ENCODE measurements at regions not wholly inside any gene's neighbourhood (a gene's known extent, or its start where the extent isn't known, plus 50 kb on each side); places are given as distances from the start of the nearest gene placed in this dataset.
A peak's percentile ranks its signal among the peaks of the same experiment; 100 is the strongest.

DNA sequence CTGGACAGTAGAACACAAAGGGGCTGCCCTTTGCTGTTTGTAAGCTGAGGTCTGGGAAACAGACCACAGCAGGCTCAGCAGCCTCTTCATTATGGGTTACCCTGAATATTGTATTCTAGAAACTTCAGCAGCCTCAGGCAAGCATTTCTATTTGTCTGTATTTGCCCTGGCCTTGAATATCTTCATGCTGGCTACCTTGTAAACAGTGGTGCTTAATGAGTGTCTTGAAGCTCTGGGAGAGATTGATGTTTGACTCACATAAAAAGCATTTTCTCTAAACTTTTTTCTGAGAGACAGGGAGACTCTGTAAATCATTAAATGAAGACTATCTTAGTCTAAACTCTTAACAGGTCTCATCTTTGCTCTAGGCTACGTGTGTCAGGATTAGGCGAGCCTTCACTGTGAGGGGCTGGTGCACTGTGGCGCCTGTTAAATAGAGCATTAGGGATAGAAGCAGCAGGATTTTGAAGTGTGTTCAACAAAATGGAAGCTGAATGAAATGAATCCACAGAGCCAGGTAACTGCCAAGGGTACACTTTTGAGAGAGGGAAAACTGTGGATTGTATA, 53.1 kb upstream of the MEX3C start:
- Histone ChIP-seq H3K9me3 (no peaks in the 10 kb centered on the region), H3K4me1 (peaks cover 28% of the 10 kb centered on the region), H3K4me3 (no peak overlapping the region), H3K4me2 (peak overlapping the region; percentile 53), H3K27ac (peak overlapping the region; percentile 52 to 69; a peak in 5 of 6 replicates)
- peak in 1 of 2 experiments; percentile 16 for DNase-seq (ENCODE audit: low read depth in 1 of 2, low spot score in 1 of 2)
- ChIA-PET CTCF (no interaction called here), POLR2A (no interaction called here)
- FAIRE-seq: no peak
- peak in 1 of 2 experiments; percentile 70; a peak in 2 of 6 replicates for ATAC-seq
- no peak for TF ChIP-seq CEBPB (IDR thresholded peaks at IDR 0.05)
- TF ChIP-seq SREBF2 (IDR thresholded peaks at IDR 0.05): no peak
- TF ChIP-seq, protein P1, sequence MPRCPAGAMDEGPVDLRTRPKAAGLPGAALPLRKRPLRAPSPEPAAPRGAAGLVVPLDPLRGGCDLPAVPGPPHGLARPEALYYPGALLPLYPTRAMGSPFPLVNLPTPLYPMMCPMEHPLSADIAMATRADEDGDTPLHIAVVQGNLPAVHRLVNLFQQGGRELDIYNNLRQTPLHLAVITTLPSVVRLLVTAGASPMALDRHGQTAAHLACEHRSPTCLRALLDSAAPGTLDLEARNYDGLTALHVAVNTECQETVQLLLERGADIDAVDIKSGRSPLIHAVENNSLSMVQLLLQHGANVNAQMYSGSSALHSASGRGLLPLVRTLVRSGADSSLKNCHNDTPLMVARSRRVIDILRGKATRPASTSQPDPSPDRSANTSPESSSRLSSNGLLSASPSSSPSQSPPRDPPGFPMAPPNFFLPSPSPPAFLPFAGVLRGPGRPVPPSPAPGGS (IDR thresholded peaks at IDR 0.05): no peak
- TF ChIP-seq, protein P2, sequence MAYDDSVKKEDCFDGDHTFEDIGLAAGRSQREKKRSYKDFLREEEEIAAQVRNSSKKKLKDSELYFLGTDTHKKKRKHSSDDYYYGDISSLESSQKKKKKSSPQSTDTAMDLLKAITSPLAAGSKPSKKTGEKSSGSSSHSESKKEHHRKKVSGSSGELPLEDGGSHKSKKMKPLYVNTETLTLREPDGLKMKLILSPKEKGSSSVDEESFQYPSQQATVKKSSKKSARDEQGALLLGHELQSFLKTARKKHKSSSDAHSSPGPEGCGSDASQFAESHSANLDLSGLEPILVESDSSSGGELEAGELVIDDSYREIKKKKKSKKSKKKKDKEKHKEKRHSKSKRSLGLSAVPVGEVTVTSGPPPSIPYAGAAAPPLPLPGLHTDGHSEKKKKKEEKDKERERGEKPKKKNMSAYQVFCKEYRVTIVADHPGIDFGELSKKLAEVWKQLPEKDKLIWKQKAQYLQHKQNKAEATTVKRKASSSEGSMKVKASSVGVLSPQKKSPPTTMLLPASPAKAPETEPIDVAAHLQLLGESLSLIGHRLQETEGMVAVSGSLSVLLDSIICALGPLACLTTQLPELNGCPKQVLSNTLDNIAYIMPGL (CRISPR knock-in tag; IDR thresholded peaks at IDR 0.05; ENCODE audit: borderline replicate concordance): no peak
- TF ChIP-seq POLR2AphosphoS2 (conservative IDR thresholded peaks at IDR 0.05; ENCODE audit: low read length): no peak
- TF ChIP-seq, protein P3, sequence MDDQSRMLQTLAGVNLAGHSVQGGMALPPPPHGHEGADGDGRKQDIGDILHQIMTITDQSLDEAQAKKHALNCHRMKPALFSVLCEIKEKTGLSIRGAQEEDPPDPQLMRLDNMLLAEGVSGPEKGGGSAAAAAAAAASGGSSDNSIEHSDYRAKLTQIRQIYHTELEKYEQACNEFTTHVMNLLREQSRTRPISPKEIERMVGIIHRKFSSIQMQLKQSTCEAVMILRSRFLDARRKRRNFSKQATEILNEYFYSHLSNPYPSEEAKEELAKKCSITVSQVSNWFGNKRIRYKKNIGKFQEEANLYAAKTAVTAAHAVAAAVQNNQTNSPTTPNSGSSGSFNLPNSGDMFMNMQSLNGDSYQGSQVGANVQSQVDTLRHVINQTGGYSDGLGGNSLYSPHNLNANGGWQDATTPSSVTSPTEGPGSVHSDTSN (IDR thresholded peaks at IDR 0.05): no peak
- TF ChIP-seq RARB (CRISPR knock-in tag; IDR thresholded peaks at IDR 0.05): no peak
- no peak for TF ChIP-seq EHF (CRISPR knock-in tag; IDR thresholded peaks at IDR 0.05)
- no peak for TF ChIP-seq NR3C1 (IDR thresholded peaks at IDR 0.05)
- 8% methylated on average over 3 of the region's 3 CpGs for WGBS (ENCODE audit: missing lambda C conversion rate)

DNA sequence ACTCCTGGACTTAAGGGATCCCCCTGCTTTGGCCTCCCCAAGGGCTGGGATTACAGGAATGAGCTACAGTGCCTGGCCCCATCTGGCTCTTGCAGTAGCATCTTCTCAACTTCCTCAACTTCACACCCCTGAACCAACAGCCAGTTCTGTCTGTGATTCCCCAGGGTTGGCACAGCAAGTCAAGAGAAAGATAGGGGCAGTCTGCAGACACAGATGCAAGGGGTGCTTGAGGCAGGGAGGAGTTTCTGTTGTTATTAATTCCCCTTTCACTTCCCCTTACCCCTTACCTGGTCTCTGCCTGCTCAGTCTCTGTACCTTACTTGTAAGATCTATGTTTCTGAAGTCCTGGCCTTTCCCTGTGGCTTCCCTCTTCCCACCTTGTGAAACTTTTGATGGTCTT, 54.1 kb upstream of the MEX3C start:
- POLR2A ChIA-PET: no interaction called here
- FAIRE-seq (no peak), ATAC-seq (no peak), DNase-seq (ENCODE audit: low read depth in 1 of 2, low spot score in 1 of 2) (no peak)
- no peaks in the 10 kb centered on the region for H3K9me3 ChIP-seq
- H3K4me3 ChIP-seq: no peak overlapping the region
- H3K4me1 ChIP-seq: peaks cover 28% of the 10 kb centered on the region
- peak overlapping the region in 1 of 2 experiments; percentile 65; a peak in 2 of 6 replicates for H3K27ac ChIP-seq
- TF ChIP-seq KDM1A (IDR thresholded peaks at IDR 0.05; ENCODE audit: low read depth): no peak
- TF ChIP-seq TP53 (CRISPR knock-in tag; IDR thresholded peaks at IDR 0.05): no peak
- no peak for TF ChIP-seq JUN (IDR thresholded peaks at IDR 0.05)
- TF ChIP-seq MAFK (IDR thresholded peaks at IDR 0.05; ENCODE audit: partially characterized antibody): no peak
- TF ChIP-seq TFCP2L1 (CRISPR knock-in tag; IDR thresholded peaks at IDR 0.05): no peak
- TF ChIP-seq CHD4 (IDR thresholded peaks at IDR 0.05; ENCODE audit: borderline replicate concordance): no peak
- TF ChIP-seq POLR2AphosphoS2 (conservative IDR thresholded peaks at IDR 0.05; ENCODE audit: low read length): no peak
- no peak for TF ChIP-seq ZNF302 (CRISPR knock-in tag; IDR thresholded peaks at IDR 0.05)
- TF ChIP-seq CBX8 (IDR thresholded peaks at IDR 0.05): no peak
- no peak for TF ChIP-seq HOXB13 (CRISPR knock-in tag; IDR thresholded peaks at IDR 0.05; ENCODE audit: low read depth)
- TF ChIP-seq EP300 (IDR thresholded peaks at IDR 0.05): no peak
- TF ChIP-seq, protein P4, sequence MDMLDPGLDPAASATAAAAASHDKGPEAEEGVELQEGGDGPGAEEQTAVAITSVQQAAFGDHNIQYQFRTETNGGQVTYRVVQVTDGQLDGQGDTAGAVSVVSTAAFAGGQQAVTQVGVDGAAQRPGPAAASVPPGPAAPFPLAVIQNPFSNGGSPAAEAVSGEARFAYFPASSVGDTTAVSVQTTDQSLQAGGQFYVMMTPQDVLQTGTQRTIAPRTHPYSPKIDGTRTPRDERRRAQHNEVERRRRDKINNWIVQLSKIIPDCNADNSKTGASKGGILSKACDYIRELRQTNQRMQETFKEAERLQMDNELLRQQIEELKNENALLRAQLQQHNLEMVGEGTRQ (IDR thresholded peaks at IDR 0.05): no peak
- TF ChIP-seq CHD2 (IDR thresholded peaks at IDR 0.05; ENCODE audit: low read length, partially characterized antibody): no peak
- TF ChIP-seq SMC3 (IDR thresholded peaks at IDR 0.05): no peak
- TF ChIP-seq HDAC2 (IDR thresholded peaks at IDR 0.05): no peak
- CTCF ChIA-PET: no interaction called here
- no peak overlapping the region for H3K4me2 ChIP-seq

All from A549 (cell line).